A673 (cell line): ENCODE measurements at regions not wholly inside any gene's neighbourhood (a gene's known extent, or its start where the extent isn't known, plus 50 kb on each side); places are given as distances from the start of the nearest gene placed in this dataset.

Source experiments
- EZH2 ChIP-seq: fragments of 200-600 bp; sonication (generic); IDR thresholded peaks from 2 replicates; pipeline ENCODE4 v1.6.1; 2017; ENCODE audit warnings: borderline replicate concordance, low read depth, mild to moderate bottlenecking, mixed read lengths, antibody characterized with exemption, low read length; ENCODE audit not compliant: poor library complexity, severe bottlenecking
- TF ChIP-seq, protein P1 (sequence below): fragments of 300-800, 200-600 bp; sonication (generic); conservative IDR thresholded peaks from 2 replicates; pipeline ENCODE4 v1.5.1; 2017; ENCODE audit warnings: low read depth, mild to moderate bottlenecking, antibody characterized with exemption, low read length, moderate library complexity, mixed read lengths

DNA sequence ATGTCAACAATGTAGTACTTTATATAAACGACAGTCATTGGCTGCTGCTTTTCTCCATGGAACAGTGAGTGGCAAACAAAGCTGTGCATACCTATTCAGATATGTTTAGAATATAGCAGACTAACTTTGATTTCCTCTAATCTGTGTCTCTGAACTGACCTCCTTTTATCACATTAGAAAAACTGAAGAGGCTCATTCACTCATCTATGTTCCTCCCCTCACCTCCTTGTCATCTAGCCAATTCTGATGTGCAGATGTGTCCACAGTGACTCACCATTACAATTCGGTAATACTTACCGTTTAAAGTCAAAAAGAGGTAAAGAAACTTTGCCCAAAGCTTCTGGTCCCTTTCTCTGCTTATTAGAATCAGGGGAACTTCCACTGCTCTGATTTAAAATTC lies 51.5 kb upstream of the RPS13 start:
- TF ChIP-seq, protein P1, sequence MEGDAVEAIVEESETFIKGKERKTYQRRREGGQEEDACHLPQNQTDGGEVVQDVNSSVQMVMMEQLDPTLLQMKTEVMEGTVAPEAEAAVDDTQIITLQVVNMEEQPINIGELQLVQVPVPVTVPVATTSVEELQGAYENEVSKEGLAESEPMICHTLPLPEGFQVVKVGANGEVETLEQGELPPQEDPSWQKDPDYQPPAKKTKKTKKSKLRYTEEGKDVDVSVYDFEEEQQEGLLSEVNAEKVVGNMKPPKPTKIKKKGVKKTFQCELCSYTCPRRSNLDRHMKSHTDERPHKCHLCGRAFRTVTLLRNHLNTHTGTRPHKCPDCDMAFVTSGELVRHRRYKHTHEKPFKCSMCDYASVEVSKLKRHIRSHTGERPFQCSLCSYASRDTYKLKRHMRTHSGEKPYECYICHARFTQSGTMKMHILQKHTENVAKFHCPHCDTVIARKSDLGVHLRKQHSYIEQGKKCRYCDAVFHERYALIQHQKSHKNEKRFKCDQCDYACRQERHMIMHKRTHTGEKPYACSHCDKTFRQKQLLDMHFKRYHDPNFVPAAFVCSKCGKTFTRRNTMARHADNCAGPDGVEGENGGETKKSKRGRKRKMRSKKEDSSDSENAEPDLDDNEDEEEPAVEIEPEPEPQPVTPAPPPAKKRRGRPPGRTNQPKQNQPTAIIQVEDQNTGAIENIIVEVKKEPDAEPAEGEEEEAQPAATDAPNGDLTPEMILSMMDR: no peak
- TF ChIP-seq EZH2: no peak
